Heart left ventricle (tissue), 16 donors: ENCODE measurements at regions not wholly inside any gene's neighbourhood (a gene's known extent, or its start where the extent isn't known, plus 50 kb on each side); places are given as distances from the start of the nearest gene placed in this dataset.

ENCODE experiments used
- ATAC-seq, 4 donors: fragments of 200-7000 bp; cut with Tn5 transposase; one replicate each; pipeline ENCODE4 v1.9.1; 2020 to 2022; ENCODE audit warnings: moderate library complexity in 4 of 4, mild to moderate bottlenecking in 3 of 4, moderate number of reproducible peaks in 1 of 4
- DNase-seq, 5 donors: peaks; one replicate each; pipeline ENCODE4 v3.0.0-alpha.2; 2020
- H3K27ac ChIP-seq, 12 donors: fragments of 200-600 bp; sonication (generic) in 4 of 12; one replicate each; pipeline versions ENCODE4 v1.5.0 to v1.8.0; 2016 to 2022; ENCODE audit warnings: mild to moderate bottlenecking in 2 of 12
- H3K27me3 ChIP-seq, 9 donors: fragments of 200-600 bp; sonication (generic) in 2 of 9; one replicate each; pipeline versions ENCODE4 v1.5.1 to v1.8.0; 2016 to 2022; ENCODE audit warnings: mild to moderate bottlenecking in 3 of 9
- H3K36me3 ChIP-seq, 9 donors: fragments of 200-600 bp; sonication (generic) in 2 of 9; one replicate each; pipeline versions ENCODE4 v1.5.0 to v1.8.0; 2018 to 2022; ENCODE audit warnings: mild to moderate bottlenecking in 2 of 9
- H3K4me1 ChIP-seq, 12 donors: fragments of 200-600 bp; sonication (generic) in 4 of 12; one replicate each; pipeline versions ENCODE4 v1.5.0 to v1.8.0; 2016 to 2022; ENCODE audit warnings: mild to moderate bottlenecking in 3 of 12
- H3K4me3 ChIP-seq, 12 donors: fragments of 200-600 bp; sonication (generic) in 4 of 12; one replicate each; pipeline versions ENCODE4 v1.5.0 to v1.8.0; 2017 to 2022; ENCODE audit warnings: mild to moderate bottlenecking in 9 of 12, moderate library complexity in 4 of 12
- H3K9me3 ChIP-seq, 12 donors: fragments of 200-600 bp; sonication (generic) in 4 of 12; one replicate each; pipeline versions ENCODE4 v1.5.0 to v1.8.0; 2016 to 2022; ENCODE audit warnings: mild to moderate bottlenecking in 1 of 12
- POLR2A ChIP-seq, 2 donors: fragments of 450-650 bp; IDR thresholded peaks; one replicate each; pipeline ENCODE4 v1.6.1; 2017; ENCODE audit warnings: antibody characterized with exemption in 2 of 2, mild to moderate bottlenecking in 2 of 2, moderate library complexity in 2 of 2
- WGBS, 4 donors: extraction: QIAGEN DNeasy Blood & Tissue Kit in 2 of 4; methylation state at CpG; one replicate each; pipeline versions ENCODE4 v1.1.5 to v1.1.7; 2013 to 2018; 5-methylcytosine and 5-hydroxymethylcytosine counted together
- intact Hi-C, 10 donors: fragments of 100-400 bp; cut with DNase I; formaldehyde crosslinking; loops; one replicate each; pipeline versions ENCODE4 v1.11.1 to v1.14.2; 2022
- TF ChIP-seq, protein P1 (sequence below), 12 donors: fragments of 200-600 bp; sonication (generic) in 4 of 12; IDR thresholded peaks; one replicate each; pipeline versions ENCODE4 v1.5.0 to v1.8.0; 2018 to 2022; ENCODE audit warnings: antibody characterized with exemption in 12 of 12, mild to moderate bottlenecking in 5 of 12
- donor health status: ischemic (EF 13 %, LVEDD 7.1; RV severe dilation, severe dysfunction).
- donor health status: healthy with polysubstance abuse.
- donor health status: DM: no; HTN: yes; CAD: no.
- donor health status: DM: no; HTN: no; CAD: no.
- donor health status: ischemic (EF 25% LVEDD 6.9; RV normal size, moderate dysfunction).
- donor health status: ischemic (EF 25% LVEDD 5.7; RV mildly dilated, moderate dysfunction).
- donor health status: healthy.
- donor health status: DM: yes; HTN: yes; CAD: no.
- donor health status: ischemic (EF 35%, LVEDD 5.7; RV mildly dilated, moderate dysfunction).
- donor health status: nonischemic (EF 11% LVEDD 7.7; RV severe dilation, severe dysfunction).
- donor health status: DM: yes; HTN: yes; CAD: no.
- donor health status: PGD.
- donor health status: ischemic (EF 29% LVEDD 5.4; RV normal size, mild dysfunction).
- donor health status: nonischemic (EF 23%, LVEDD 6.1; RV moderate dilation, normal function).

DNA sequence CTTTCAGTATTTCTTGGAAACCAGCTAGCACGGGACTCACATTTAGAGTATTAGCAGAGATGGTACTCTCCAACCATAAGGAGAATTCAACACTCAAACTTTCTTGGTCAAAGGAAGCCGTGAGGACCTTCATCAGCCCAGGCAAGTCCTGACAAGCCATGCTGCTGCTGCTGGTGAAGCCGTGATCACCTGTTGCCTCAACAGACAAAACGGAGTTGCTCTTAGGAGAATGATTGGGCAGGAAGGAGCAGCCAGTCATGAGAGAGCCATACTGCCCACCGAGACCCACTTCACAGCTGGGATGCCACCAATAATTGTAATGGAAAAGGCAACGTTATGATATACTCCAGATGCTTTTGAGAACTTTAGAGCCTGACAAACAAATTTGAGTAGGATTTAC, 60.8 kb upstream of the PLPP4 start:
- 75 to 80% (median 78%) methylated on average over 6 of the region's 6 CpGs for WGBS, 4 donors
- H3K36me3 ChIP-seq, result no peaks in the 10 kb centered on the region
- no peaks in the 10 kb centered on the region for H3K27me3 ChIP-seq
- TF ChIP-seq, protein P1, sequence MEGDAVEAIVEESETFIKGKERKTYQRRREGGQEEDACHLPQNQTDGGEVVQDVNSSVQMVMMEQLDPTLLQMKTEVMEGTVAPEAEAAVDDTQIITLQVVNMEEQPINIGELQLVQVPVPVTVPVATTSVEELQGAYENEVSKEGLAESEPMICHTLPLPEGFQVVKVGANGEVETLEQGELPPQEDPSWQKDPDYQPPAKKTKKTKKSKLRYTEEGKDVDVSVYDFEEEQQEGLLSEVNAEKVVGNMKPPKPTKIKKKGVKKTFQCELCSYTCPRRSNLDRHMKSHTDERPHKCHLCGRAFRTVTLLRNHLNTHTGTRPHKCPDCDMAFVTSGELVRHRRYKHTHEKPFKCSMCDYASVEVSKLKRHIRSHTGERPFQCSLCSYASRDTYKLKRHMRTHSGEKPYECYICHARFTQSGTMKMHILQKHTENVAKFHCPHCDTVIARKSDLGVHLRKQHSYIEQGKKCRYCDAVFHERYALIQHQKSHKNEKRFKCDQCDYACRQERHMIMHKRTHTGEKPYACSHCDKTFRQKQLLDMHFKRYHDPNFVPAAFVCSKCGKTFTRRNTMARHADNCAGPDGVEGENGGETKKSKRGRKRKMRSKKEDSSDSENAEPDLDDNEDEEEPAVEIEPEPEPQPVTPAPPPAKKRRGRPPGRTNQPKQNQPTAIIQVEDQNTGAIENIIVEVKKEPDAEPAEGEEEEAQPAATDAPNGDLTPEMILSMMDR (IDR thresholded peaks at IDR 0.05), result no peak
- no peak for TF ChIP-seq POLR2A (IDR thresholded peaks at IDR 0.05)
- ATAC-seq (no peak), DNase-seq (no peak)
- intact Hi-C loops, result no loop called here
- no peak overlapping the region for H3K4me3 ChIP-seq
- no peaks in the 10 kb centered on the region for H3K4me1 ChIP-seq
- no peak overlapping the region for H3K27ac ChIP-seq
- peaks cover 0 to 7% (median 0%) of the 10 kb centered on the region in 12 donors for H3K9me3 ChIP-seq

DNA sequence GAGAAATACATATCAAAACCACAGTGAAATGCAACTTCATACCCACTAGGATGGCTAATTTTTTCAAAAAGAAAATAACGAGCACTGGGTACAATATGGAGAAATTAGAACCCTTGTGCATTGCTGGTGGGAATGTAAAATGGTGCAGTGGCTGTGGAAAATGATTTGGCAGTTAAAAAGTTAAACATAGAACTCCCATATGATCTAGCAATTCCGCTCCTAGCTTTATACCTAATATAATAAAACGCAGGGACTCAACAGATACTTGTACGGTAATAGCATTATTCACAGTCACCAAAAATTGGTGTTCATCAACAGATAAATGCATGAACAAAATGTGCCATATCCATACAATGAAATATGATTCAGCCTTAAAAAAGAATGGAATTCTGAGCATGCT, 58.8 kb upstream of the PLPP4 start:
- ATAC-seq (no peak), DNase-seq (no peak)
- Histone ChIP-seq H3K36me3 (no peaks in the 10 kb centered on the region), H3K27ac (no peak overlapping the region), H3K9me3 (peaks cover 0 to 7% (median 0%) of the 10 kb centered on the region in 12 donors), H3K4me3 (no peak overlapping the region), H3K4me1 (no peaks in the 10 kb centered on the region), H3K27me3 (no peaks in the 10 kb centered on the region)
- 59 to 77% (median 65%) methylated on average over 4 of the region's 4 CpGs for WGBS, 4 donors
- intact Hi-C loops, result no loop called here
- no peak for TF ChIP-seq POLR2A (IDR thresholded peaks at IDR 0.05)
- TF ChIP-seq, protein P1 (IDR thresholded peaks at IDR 0.05), result no peak

DNA sequence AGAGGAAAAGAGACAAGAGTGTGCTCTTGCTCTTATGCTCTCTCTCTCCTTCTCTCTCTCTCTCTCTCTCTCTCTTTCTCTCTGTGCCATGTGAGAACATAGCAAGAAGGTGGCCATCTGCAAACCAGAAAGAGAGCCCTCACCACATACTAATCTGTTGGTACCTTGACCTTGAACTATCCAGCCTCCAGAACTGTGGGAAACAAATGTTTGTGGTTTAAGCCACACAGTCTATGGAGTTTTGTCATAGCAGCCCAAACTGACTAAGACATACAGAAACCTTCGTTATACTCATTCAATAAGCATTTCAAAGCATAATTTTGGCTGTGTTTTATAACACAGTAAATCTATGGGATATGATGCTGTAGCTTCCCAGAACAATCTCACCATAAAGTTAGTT, 56.4 kb upstream of the PLPP4 start:
- no peaks in the 10 kb centered on the region for H3K36me3 ChIP-seq
- ATAC-seq (no peak), DNase-seq (no peak)
- intact Hi-C loops, result no loop called here
- H3K9me3 ChIP-seq, result peaks cover 0 to 7% (median 0%) of the 10 kb centered on the region in 12 donors
- 69 to 74% (median 71%) methylated on average over 1 of the region's 1 CpG for WGBS, 4 donors
- H3K27me3 ChIP-seq, result no peaks in the 10 kb centered on the region
- H3K4me3 ChIP-seq, result no peak overlapping the region
- no peaks in the 10 kb centered on the region for H3K4me1 ChIP-seq
- TF ChIP-seq, protein P1 (IDR thresholded peaks at IDR 0.05), result no peak
- TF ChIP-seq POLR2A (IDR thresholded peaks at IDR 0.05), result no peak
- H3K27ac ChIP-seq, result no peak overlapping the region

DNA sequence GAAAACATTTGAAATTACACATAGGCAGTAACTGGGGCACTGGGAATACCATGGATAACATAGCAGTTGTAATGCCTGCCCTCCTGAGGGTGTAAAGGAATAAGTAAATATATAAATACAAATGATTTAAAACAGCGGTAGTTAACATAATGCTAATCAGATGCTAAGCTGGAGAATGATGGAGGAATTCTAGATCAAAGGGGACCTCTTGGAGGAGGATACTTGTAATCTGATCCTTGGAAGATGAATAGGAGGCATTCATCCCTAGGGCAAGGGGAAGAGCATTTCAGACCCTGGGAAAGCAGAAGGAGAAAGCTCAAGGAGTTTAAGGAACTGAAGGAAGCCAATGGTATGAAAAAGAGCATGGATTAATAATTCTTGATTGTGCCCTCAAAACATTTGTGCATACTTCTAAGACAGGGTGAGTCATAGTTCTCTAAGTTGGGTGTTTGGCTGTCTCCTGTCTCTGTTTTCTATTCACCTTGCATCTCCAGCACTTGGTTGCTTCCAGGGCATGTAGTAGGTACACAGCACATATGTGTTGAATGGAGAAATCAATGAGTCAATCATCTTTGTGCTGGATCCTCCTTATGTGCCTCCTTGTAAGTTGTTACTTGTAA, 54.8 kb upstream of the PLPP4 start:
- H3K9me3 ChIP-seq, result peaks cover 0 to 7% (median 0%) of the 10 kb centered on the region in 12 donors
- 79 to 86% (median 83%) methylated on average over 1 of the region's 1 CpG for WGBS, 4 donors
- H3K4me3 ChIP-seq, result no peak overlapping the region
- H3K27ac ChIP-seq, result no peak overlapping the region
- H3K36me3 ChIP-seq, result no peaks in the 10 kb centered on the region
- DNase-seq (no peak), ATAC-seq (no peak)
- intact Hi-C loops, result no loop called here
- H3K4me1 ChIP-seq, result no peaks in the 10 kb centered on the region
- TF ChIP-seq, protein P1 (IDR thresholded peaks at IDR 0.05), result no peak
- no peak for TF ChIP-seq POLR2A (IDR thresholded peaks at IDR 0.05)
- H3K27me3 ChIP-seq, result no peaks in the 10 kb centered on the region
